ENCODE measurements at regions not wholly inside any gene's neighbourhood (a gene's known extent, or its start where the extent isn't known, plus 50 kb on each side); places are given as distances from the start of the nearest gene placed in this dataset.
"Not testable (repeated sequence)": the region's sequence is repeated elsewhere in the genome, so short reads cannot be mapped to it uniquely, and the experiment has no call there.

DNA sequence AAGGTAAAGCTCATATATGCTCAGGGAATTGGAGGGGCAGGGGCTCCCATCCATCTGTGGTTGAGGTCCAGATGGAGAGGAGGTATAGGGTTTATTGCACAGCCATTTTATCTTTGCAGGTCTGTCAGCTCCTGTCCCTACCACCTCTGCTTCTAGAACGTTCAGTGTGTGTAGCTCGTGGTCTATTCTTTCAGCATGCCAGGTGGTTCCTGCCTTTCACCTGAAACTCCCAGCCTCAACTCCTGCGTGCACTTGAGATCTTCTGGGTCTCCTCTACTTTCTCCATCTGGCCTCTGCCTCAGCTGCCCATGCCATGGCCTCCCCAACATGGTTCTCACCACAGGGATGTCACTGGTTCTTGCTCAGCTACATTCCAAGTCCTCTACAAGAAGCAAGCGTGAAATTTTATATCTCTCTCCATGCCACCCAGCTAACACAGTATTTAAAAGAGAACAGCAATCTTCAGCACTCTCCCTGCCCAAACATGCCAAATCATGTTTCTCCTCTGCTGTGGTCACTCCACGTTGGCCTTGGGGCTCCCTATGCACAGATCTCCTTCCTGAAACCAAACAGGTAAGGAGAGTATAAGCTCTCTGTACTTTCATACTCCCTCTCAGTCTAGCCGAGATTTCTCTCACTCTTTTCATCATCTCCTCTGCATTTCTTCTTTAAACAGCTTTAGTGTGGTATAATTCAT lies 157.8 kb upstream of the TRPC6 start:
- DNase-seq (ENCODE audit: low spot score) = no peak

GRCh38 chr11:101741061-101741460 lies 157.3 kb upstream of the TRPC6 start:
- DNase-seq (ENCODE audit: low spot score) = no peak

DNA sequence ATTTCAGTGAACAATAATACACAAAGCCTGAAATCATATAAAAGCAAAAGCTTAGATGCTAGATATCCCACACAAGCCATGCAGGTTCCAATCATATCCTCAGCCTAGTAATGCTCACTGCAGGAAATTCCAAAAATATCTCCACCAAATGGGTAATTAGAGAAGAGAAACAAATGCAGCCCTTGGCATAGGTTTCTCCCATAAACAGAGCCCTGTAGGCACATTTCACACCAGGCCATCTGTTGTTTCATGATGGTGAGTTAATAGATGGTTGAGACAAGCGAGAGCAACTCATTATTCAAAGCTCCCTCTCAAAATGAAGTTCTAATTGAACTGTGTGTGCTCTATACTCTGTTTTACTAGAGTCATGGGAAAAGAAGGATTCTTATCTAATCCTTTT lies 154.6 kb upstream of the TRPC6 start:
- DNase-seq (ENCODE audit: low spot score) = no peak

DNA sequence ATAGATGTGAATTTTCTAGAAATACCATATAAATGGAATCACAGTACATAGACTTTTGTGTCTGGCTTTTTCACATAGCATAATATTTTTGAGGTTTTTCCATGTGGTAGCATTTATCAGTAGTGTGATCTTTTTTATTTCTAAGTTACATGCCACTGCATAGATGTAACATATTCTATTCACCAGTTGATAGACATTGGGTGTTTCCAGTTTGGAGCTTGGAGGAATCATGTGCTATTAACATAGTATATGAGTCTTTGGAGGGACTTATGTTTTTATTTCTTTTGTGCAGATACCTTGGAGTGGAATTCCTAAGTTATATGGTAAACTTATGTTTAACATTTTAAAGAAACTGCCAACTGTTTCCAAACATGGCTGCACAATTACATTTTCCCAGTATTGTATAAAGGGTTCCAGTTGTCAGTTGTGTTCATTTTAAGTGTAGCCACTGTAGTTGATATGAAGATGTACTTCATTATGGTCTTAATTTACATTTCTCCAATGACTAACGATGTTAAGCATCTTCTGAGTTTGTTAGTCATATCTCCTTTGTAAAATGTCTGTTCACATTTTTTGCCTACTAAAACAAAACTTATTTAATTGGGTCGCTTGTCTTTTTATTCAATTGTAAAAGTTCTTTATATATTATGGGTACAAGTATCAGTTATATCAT lies 145.7 kb upstream of the TRPC6 start:
- no peak for DNase-seq (ENCODE audit: low spot score)

- DNase-seq (ENCODE audit: low spot score) = no peak
Observed at GRCh38 chr11:101727451-101727850, 143.6 kb upstream of the TRPC6 start.

DNA sequence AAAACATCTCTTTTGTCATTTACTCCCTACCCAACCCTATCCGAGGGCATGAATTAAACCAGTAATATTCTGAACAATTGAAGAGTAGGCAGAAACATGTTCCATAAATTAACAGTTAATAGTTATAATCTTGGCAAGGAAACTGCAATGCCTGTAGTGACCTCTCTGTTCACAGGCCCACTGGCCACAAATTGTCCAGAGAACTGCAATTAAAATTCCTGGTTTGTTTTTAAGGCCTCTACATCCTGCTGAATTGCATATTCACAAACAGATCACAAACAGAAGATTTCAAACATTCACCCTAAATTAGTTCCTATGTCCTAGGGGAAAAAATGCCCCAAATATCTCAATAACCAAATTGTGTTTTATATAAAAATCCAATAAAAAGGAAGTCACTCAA lies 143.2 kb upstream of the TRPC6 start:
- DNase-seq (ENCODE audit: low spot score) = peak; percentile 31

DNA sequence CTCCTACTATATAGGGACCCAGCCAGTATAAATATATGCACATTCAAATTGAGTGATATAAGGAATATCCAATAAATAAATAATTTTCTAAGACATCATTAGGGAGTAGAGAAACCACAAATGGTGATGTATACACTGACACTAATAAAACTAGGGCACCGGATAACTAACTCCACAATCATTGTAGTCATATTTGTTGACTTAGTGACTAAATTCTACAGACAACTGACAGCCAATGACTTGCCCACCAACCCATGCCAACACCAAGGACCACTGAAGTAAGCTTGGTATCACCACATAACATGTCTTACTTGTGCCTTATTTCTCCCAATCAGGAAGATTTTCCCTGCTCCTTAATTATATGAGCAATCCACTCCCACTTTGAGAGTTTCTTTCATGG lies 139.6 kb upstream of the TRPC6 start:
- no peak for DNase-seq (ENCODE audit: low spot score)

- no peak for DNase-seq (ENCODE audit: low spot score)
Observed at GRCh38 chr11:101721270-101721669, 137.5 kb upstream of the TRPC6 start.

- DNase-seq (ENCODE audit: low spot score) = peak; percentile 12
Observed at GRCh38 chr11:101718402-101718801, 134.6 kb upstream of the TRPC6 start.

- DNase-seq (ENCODE audit: low spot score) = no peak
Observed at GRCh38 chr11:101717619-101718018, 133.8 kb upstream of the TRPC6 start.

GRCh38 chr11:101715281-101715680 lies 131.5 kb upstream of the TRPC6 start:
- DNase-seq (ENCODE audit: low spot score) = no peak

- no peak for DNase-seq (ENCODE audit: low spot score)
Observed at GRCh38 chr11:101707477-101707876, 123.7 kb upstream of the TRPC6 start.

GRCh38 chr11:101706541-101706940 lies 122.7 kb upstream of the TRPC6 start:
- DNase-seq (ENCODE audit: low spot score) = no peak

DNA sequence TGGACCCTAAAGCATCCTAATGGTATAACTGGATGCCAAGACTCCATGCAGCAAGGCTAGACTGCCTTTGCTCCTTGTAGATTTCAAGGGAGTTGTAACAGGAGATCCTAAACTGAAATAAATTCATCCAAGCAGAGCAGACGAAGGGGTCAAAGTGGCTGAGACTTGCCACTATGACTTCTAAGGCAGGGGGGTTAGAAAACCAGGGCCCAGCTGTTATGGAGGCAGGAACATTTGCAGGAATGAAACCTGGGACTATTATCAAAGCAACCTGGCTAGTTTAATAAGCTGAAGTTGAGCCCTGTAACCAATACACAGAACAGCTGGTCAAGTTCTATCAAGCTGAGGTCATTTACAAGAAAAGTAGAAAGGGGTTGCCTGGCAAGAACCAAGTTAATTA lies 122.2 kb upstream of the TRPC6 start:
- no peak for DNase-seq (ENCODE audit: low spot score)

- DNase-seq (ENCODE audit: low spot score) = not testable (repeated sequence)
Observed at GRCh38 chr11:101694869-101695268, 111.1 kb upstream of the TRPC6 start.

DNA sequence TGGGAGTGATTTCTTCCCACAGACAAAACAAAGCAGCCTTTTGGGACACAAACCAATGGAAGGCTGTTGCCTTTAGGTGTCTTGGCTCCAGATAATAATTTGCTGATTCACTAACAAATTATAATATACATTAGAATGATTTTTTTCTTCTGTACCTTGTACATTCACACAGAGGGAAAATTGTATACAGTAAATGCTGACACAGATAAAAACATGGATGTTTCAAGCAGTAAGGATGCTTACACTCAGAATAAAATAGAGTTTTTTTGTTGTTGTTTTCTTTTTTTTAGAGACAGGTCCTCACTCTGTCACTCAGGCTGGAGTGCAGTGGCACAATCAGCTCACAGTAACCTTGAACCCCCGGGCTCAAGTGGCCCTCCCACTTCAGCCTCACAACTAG lies 109.2 kb upstream of the TRPC6 start:
- DNase-seq (ENCODE audit: low spot score) = no peak

DNA sequence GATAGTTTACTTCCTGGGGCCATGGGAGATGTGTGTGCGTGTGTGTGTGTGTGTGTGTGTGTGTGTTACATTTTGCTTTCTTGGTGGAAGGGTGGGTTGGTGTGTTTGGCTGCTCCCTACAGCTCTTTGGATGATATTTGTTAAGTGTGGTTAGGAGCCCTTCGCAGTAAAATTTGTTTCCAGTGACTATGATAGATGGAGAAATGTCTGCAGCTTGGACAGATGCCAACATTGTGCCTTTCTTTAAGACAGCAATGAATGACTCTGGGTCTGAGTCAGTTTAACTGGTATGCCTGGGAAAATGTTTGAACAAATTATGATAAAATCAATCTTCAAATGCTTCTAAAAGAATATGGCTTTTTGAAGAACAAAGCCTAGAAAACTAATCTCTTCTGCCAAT lies 102.7 kb upstream of the TRPC6 start:
- peak; percentile 81 for DNase-seq (ENCODE audit: low spot score)

DNA sequence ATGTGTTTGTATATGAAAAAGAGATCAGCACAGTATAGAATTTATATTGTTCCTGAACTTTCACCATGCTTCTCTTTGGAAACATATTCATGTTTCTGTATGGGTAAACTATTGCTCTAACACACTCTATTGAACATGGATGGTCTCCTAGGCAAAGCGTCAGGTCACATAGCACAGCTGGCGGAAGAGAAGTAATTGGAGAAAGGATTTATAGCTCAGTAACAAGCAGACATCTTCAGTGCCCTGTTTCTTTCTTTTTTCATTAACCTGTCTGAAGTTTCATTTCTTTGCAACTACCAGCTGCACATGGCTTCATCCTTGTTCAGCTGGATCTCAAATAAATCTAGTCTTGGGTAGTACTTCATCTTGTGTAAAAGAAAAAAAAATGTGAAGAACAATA lies 84.4 kb upstream of the TRPC6 start:
- DNase-seq (ENCODE audit: low spot score) = no peak

GRCh38 chr11:101666916-101667315 lies 83.1 kb upstream of the TRPC6 start:
- DNase-seq (ENCODE audit: low spot score) = no peak

- DNase-seq (ENCODE audit: low spot score) = no peak
Observed at GRCh38 chr11:101661559-101661958, 77.8 kb upstream of the TRPC6 start.
